HuH-7 (cell line): ENCODE measurements at regions not wholly inside any gene's neighbourhood (a gene's known extent, or its start where the extent isn't known, plus 50 kb on each side); places are given as distances from the start of the nearest gene placed in this dataset.
"Not testable (repeated sequence)": the region's sequence is repeated elsewhere in the genome, so short reads cannot be mapped to it uniquely, and the experiment has no call there.

Source experiments
- DNase-seq: peaks from one replicate; pipeline ENCODE4 v3.0.0; 2011; ENCODE audit warnings: low spot score

- DNase-seq, result no peak
These were observed 180.3 kb upstream of the GHR start for GRCh38 chr5:42242881-42243485.

GRCh38 chr5:42252306-42252705 is 170.9 kb upstream of the GHR start:
- DNase-seq, result no peak

- DNase-seq, result not testable (repeated sequence)
These were observed 163.3 kb upstream of the GHR start for GRCh38 chr5:42259914-42260313.

- DNase-seq, result no peak
These were observed 156.1 kb upstream of the GHR start for GRCh38 chr5:42267091-42267490.

- not testable (repeated sequence) for DNase-seq
These were observed 155.1 kb upstream of the GHR start for GRCh38 chr5:42268170-42268569.

- no peak for DNase-seq
These were observed 154.6 kb upstream of the GHR start for GRCh38 chr5:42268630-42269029.

- no peak for DNase-seq
These were observed 152.5 kb upstream of the GHR start for GRCh38 chr5:42270771-42271170.

- no peak for DNase-seq
These were observed 148.3 kb upstream of the GHR start for GRCh38 chr5:42274913-42275312.

- DNase-seq, result no peak
These were observed 145.9 kb upstream of the GHR start for GRCh38 chr5:42277293-42277692.

GRCh38 chr5:42284584-42284983 is 138.7 kb upstream of the GHR start:
- DNase-seq, result no peak

- no peak for DNase-seq
These were observed 138.0 kb upstream of the GHR start for GRCh38 chr5:42285230-42285629.

GRCh38 chr5:42300496-42300895 is 122.7 kb upstream of the GHR start:
- no peak for DNase-seq

- no peak for DNase-seq
These were observed 121.9 kb upstream of the GHR start for GRCh38 chr5:42301349-42301748.

GRCh38 chr5:42302186-42302585 is 121.1 kb upstream of the GHR start:
- no peak for DNase-seq

- DNase-seq, result no peak
These were observed 117.0 kb upstream of the GHR start for GRCh38 chr5:42306287-42306686.

GRCh38 chr5:42309865-42310264 is 113.4 kb upstream of the GHR start:
- DNase-seq, result no peak

- no peak for DNase-seq
These were observed 108.0 kb upstream of the GHR start for GRCh38 chr5:42315214-42315613.

- no peak for DNase-seq
These were observed 105.7 kb upstream of the GHR start for GRCh38 chr5:42317575-42317974.

GRCh38 chr5:42319546-42319945 is 103.7 kb upstream of the GHR start:
- DNase-seq, result not testable (repeated sequence)

GRCh38 chr5:42321785-42322184 is 101.5 kb upstream of the GHR start:
- DNase-seq, result no peak

GRCh38 chr5:42337143-42337542 is 86.1 kb upstream of the GHR start:
- no peak for DNase-seq

- no peak for DNase-seq
These were observed 85.6 kb upstream of the GHR start for GRCh38 chr5:42337607-42338006.

GRCh38 chr5:42338136-42338535 is 85.1 kb upstream of the GHR start:
- no peak for DNase-seq

GRCh38 chr5:42349163-42349562 is 74.1 kb upstream of the GHR start:
- no peak for DNase-seq

- DNase-seq, result no peak
These were observed 71.3 kb upstream of the GHR start for GRCh38 chr5:42351956-42352355.
